ENCODE measurements at regions not wholly inside any gene's neighbourhood (a gene's known extent, or its start where the extent isn't known, plus 50 kb on each side); places are given as distances from the start of the nearest gene placed in this dataset.

- no peak for TF ChIP-seq POLR2AphosphoS5 (IDR thresholded peaks at IDR 0.05; ENCODE audit: low read depth, low read length)
- TF ChIP-seq POLR2A (IDR thresholded peaks at IDR 0.05; ENCODE audit: low read depth, low read length): no peak
- TF ChIP-seq SPI1 (IDR thresholded peaks at IDR 0.05; ENCODE audit: low read depth, low read length): no peak
- TF ChIP-seq POU2F2 (IDR thresholded peaks at IDR 0.05; ENCODE audit: low read depth, low read length): no peak
- no peak for TF ChIP-seq TAF1 (IDR thresholded peaks at IDR 0.05; ENCODE audit: low read depth, low read length)
- TF ChIP-seq PAX5 (IDR thresholded peaks at IDR 0.05; ENCODE audit: insufficient read depth, low read length, severe bottlenecking): no peak
- no peak for FAIRE-seq
- DNase-seq (ENCODE audit: insufficient read length, low spot score): no peak
These were observed 1398.0 kb upstream of the NXPH2 start for GRCh38 chr2:140178234-140178633.

GRCh38 chr2:140177086-140177485 lies 1396.9 kb upstream of the NXPH2 start:
- DNase-seq (ENCODE audit: insufficient read length, low spot score) (no peak), FAIRE-seq (no peak)
- TF ChIP-seq POU2F2 (IDR thresholded peaks at IDR 0.05; ENCODE audit: low read depth, low read length) (no peak), TAF1 (IDR thresholded peaks at IDR 0.05; ENCODE audit: low read depth, low read length) (no peak), SPI1 (IDR thresholded peaks at IDR 0.05; ENCODE audit: low read depth, low read length) (no peak), POLR2A (IDR thresholded peaks at IDR 0.05; ENCODE audit: low read depth, low read length) (no peak), POLR2AphosphoS5 (IDR thresholded peaks at IDR 0.05; ENCODE audit: low read depth, low read length) (no peak), PAX5 (IDR thresholded peaks at IDR 0.05; ENCODE audit: insufficient read depth, low read length, severe bottlenecking) (no peak)

- FAIRE-seq (no peak), DNase-seq (ENCODE audit: insufficient read length, low spot score) (no peak)
- TF ChIP-seq POU2F2 (IDR thresholded peaks at IDR 0.05; ENCODE audit: low read depth, low read length) (no peak), POLR2A (IDR thresholded peaks at IDR 0.05; ENCODE audit: low read depth, low read length) (no peak), TAF1 (IDR thresholded peaks at IDR 0.05; ENCODE audit: low read depth, low read length) (no peak), PAX5 (IDR thresholded peaks at IDR 0.05; ENCODE audit: insufficient read depth, low read length, severe bottlenecking) (no peak), SPI1 (IDR thresholded peaks at IDR 0.05; ENCODE audit: low read depth, low read length) (no peak), POLR2AphosphoS5 (IDR thresholded peaks at IDR 0.05; ENCODE audit: low read depth, low read length) (no peak)
These were observed 1393.6 kb upstream of the NXPH2 start for GRCh38 chr2:140173790-140174189.

- FAIRE-seq (no peak), DNase-seq (ENCODE audit: insufficient read length, low spot score) (no peak)
- no peak for TF ChIP-seq POLR2A (IDR thresholded peaks at IDR 0.05; ENCODE audit: low read depth, low read length)
- no peak for TF ChIP-seq POLR2AphosphoS5 (IDR thresholded peaks at IDR 0.05; ENCODE audit: low read depth, low read length)
These were observed 1384.3 kb upstream of the NXPH2 start for GRCh38 chr2:140164449-140164848.

GRCh38 chr2:140158259-140158658 lies 1378.1 kb upstream of the NXPH2 start:
- DNase-seq (ENCODE audit: insufficient read length, low spot score) (no peak), FAIRE-seq (no peak)
- TF ChIP-seq POLR2AphosphoS5 (IDR thresholded peaks at IDR 0.05; ENCODE audit: low read depth, low read length) (no peak), POU2F2 (IDR thresholded peaks at IDR 0.05; ENCODE audit: low read depth, low read length) (no peak), SPI1 (IDR thresholded peaks at IDR 0.05; ENCODE audit: low read depth, low read length) (no peak), TAF1 (IDR thresholded peaks at IDR 0.05; ENCODE audit: low read depth, low read length) (no peak), POLR2A (IDR thresholded peaks at IDR 0.05; ENCODE audit: low read depth, low read length) (no peak), PAX5 (IDR thresholded peaks at IDR 0.05; ENCODE audit: insufficient read depth, low read length, severe bottlenecking) (no peak)

- DNase-seq (ENCODE audit: insufficient read length, low spot score): no peak
- no peak for FAIRE-seq
- no peak for TF ChIP-seq PAX5 (IDR thresholded peaks at IDR 0.05; ENCODE audit: insufficient read depth, low read length, severe bottlenecking)
- no peak for TF ChIP-seq POLR2A (IDR thresholded peaks at IDR 0.05; ENCODE audit: low read depth, low read length)
- TF ChIP-seq TAF1 (IDR thresholded peaks at IDR 0.05; ENCODE audit: low read depth, low read length): no peak
- TF ChIP-seq POLR2AphosphoS5 (IDR thresholded peaks at IDR 0.05; ENCODE audit: low read depth, low read length): no peak
- TF ChIP-seq SPI1 (IDR thresholded peaks at IDR 0.05; ENCODE audit: low read depth, low read length): no peak
- TF ChIP-seq POU2F2 (IDR thresholded peaks at IDR 0.05; ENCODE audit: low read depth, low read length): no peak
These were observed 1377.6 kb upstream of the NXPH2 start for GRCh38 chr2:140157816-140158215.

- no peak for FAIRE-seq
- no peak for DNase-seq (ENCODE audit: insufficient read length, low spot score)
- TF ChIP-seq TAF1 (IDR thresholded peaks at IDR 0.05; ENCODE audit: low read depth, low read length) (no peak), POLR2AphosphoS5 (IDR thresholded peaks at IDR 0.05; ENCODE audit: low read depth, low read length) (no peak), PAX5 (IDR thresholded peaks at IDR 0.05; ENCODE audit: insufficient read depth, low read length, severe bottlenecking) (no peak), SPI1 (IDR thresholded peaks at IDR 0.05; ENCODE audit: low read depth, low read length) (no peak), POLR2A (IDR thresholded peaks at IDR 0.05; ENCODE audit: low read depth, low read length) (no peak), POU2F2 (IDR thresholded peaks at IDR 0.05; ENCODE audit: low read depth, low read length) (no peak)
These were observed 1374.5 kb upstream of the NXPH2 start for GRCh38 chr2:140154706-140155105.

- TF ChIP-seq POU2F2 (IDR thresholded peaks at IDR 0.05; ENCODE audit: low read depth, low read length) (no peak), TAF1 (IDR thresholded peaks at IDR 0.05; ENCODE audit: low read depth, low read length) (no peak), POLR2AphosphoS5 (IDR thresholded peaks at IDR 0.05; ENCODE audit: low read depth, low read length) (no peak)
- FAIRE-seq: no peak
These were observed 1374.1 kb upstream of the NXPH2 start for GRCh38 chr2:140154271-140154670.

GRCh38 chr2:140144611-140145010 lies 1364.4 kb upstream of the NXPH2 start:
- FAIRE-seq (no peak), DNase-seq (ENCODE audit: insufficient read length, low spot score) (no peak)
- TF ChIP-seq POU2F2 (IDR thresholded peaks at IDR 0.05; ENCODE audit: low read depth, low read length): no peak
- TF ChIP-seq PAX5 (IDR thresholded peaks at IDR 0.05; ENCODE audit: insufficient read depth, low read length, severe bottlenecking): no peak
- TF ChIP-seq SPI1 (IDR thresholded peaks at IDR 0.05; ENCODE audit: low read depth, low read length): no peak
- TF ChIP-seq POLR2A (IDR thresholded peaks at IDR 0.05; ENCODE audit: low read depth, low read length): no peak
- TF ChIP-seq TAF1 (IDR thresholded peaks at IDR 0.05; ENCODE audit: low read depth, low read length): no peak
- TF ChIP-seq POLR2AphosphoS5 (IDR thresholded peaks at IDR 0.05; ENCODE audit: low read depth, low read length): no peak

More at GRCh38 chr2:140154271-140154670, 1374.1 kb upstream of the NXPH2 start:
- DNase-seq (ENCODE audit: insufficient read length, low spot score): no peak

GRCh38 chr2:140138736-140139135 lies 1358.5 kb upstream of the NXPH2 start:
- no peak for TF ChIP-seq TAF1 (IDR thresholded peaks at IDR 0.05; ENCODE audit: low read depth, low read length)
- no peak for TF ChIP-seq POLR2A (IDR thresholded peaks at IDR 0.05; ENCODE audit: low read depth, low read length)
- no peak for TF ChIP-seq SPI1 (IDR thresholded peaks at IDR 0.05; ENCODE audit: low read depth, low read length)
- TF ChIP-seq POU2F2 (IDR thresholded peaks at IDR 0.05; ENCODE audit: low read depth, low read length): no peak
- TF ChIP-seq POLR2AphosphoS5 (IDR thresholded peaks at IDR 0.05; ENCODE audit: low read depth, low read length): no peak
- TF ChIP-seq PAX5 (IDR thresholded peaks at IDR 0.05; ENCODE audit: insufficient read depth, low read length, severe bottlenecking): no peak
- no peak for FAIRE-seq
- DNase-seq (ENCODE audit: insufficient read length, low spot score): no peak

Data from GM12891 (cell line).